ENCODE measurements at regions not wholly inside any gene's neighbourhood (a gene's known extent, or its start where the extent isn't known, plus 50 kb on each side); places are given as distances from the start of the nearest gene placed in this dataset.
A peak's percentile ranks its signal among the peaks of the same experiment; 100 is the strongest.

- no peaks in the 10 kb centered on the region for H3K9me3 ChIP-seq
- H3K4me3 ChIP-seq: no peak overlapping the region
- no peak for DNase-seq
- no peaks in the 10 kb centered on the region for H3K27me3 ChIP-seq
- no peaks in the 10 kb centered on the region for H3K36me3 ChIP-seq
Measured at GRCh38 chr2:175450029-175450760, 268.7 kb upstream of the ATP5MC3 start.

GRCh38 chr2:175449616-175450015, 268.1 kb upstream of the ATP5MC3 start:
- no peak for DNase-seq
- Histone ChIP-seq H3K4me3 (no peak overlapping the region), H3K27me3 (no peaks in the 10 kb centered on the region), H3K9me3 (no peaks in the 10 kb centered on the region), H3K36me3 (no peaks in the 10 kb centered on the region)

- Histone ChIP-seq H3K27me3 (no peaks in the 10 kb centered on the region), H3K4me3 (no peak overlapping the region), H3K9me3 (no peaks in the 10 kb centered on the region), H3K36me3 (no peaks in the 10 kb centered on the region)
- no peak for DNase-seq
Measured at GRCh38 chr2:175446201-175446600, 264.7 kb upstream of the ATP5MC3 start.

GRCh38 chr2:175445281-175445680, 263.8 kb upstream of the ATP5MC3 start:
- Histone ChIP-seq H3K36me3 (no peaks in the 10 kb centered on the region), H3K27me3 (no peaks in the 10 kb centered on the region), H3K4me3 (no peak overlapping the region), H3K9me3 (no peaks in the 10 kb centered on the region)
- no peak for DNase-seq

GRCh38 chr2:175442441-175442840, 260.9 kb upstream of the ATP5MC3 start:
- DNase-seq: no peak
- H3K4me3 ChIP-seq: no peak overlapping the region
- no peaks in the 10 kb centered on the region for H3K9me3 ChIP-seq
- no peaks in the 10 kb centered on the region for H3K27me3 ChIP-seq
- H3K36me3 ChIP-seq: no peaks in the 10 kb centered on the region

- H3K4me3 ChIP-seq: no peak overlapping the region
- no peak for DNase-seq
- H3K9me3 ChIP-seq: no peaks in the 10 kb centered on the region
- no peaks in the 10 kb centered on the region; the same call in 1 of the 2 replicates for H3K27me3 ChIP-seq
- H3K36me3 ChIP-seq: no peaks in the 10 kb centered on the region
Measured at GRCh38 chr2:175441181-175441761, 259.8 kb upstream of the ATP5MC3 start.

- Histone ChIP-seq H3K27me3 (no peaks in the 10 kb centered on the region; the same call in 1 of the 2 replicates), H3K9me3 (no peaks in the 10 kb centered on the region), H3K36me3 (no peaks in the 10 kb centered on the region), H3K4me3 (no peak overlapping the region)
- no peak for DNase-seq
Measured at GRCh38 chr2:175439416-175439815, 257.9 kb upstream of the ATP5MC3 start.

- Histone ChIP-seq H3K36me3 (no peaks in the 10 kb centered on the region), H3K4me3 (no peak overlapping the region), H3K27me3 (no peaks in the 10 kb centered on the region; the same call in 1 of the 2 replicates), H3K9me3 (no peaks in the 10 kb centered on the region)
- DNase-seq: no peak
Measured at GRCh38 chr2:175437167-175437566, 255.7 kb upstream of the ATP5MC3 start.

GRCh38 chr2:175436076-175436475, 254.6 kb upstream of the ATP5MC3 start:
- H3K9me3 ChIP-seq: no peaks in the 10 kb centered on the region
- H3K36me3 ChIP-seq: no peaks in the 10 kb centered on the region
- no peaks in the 10 kb centered on the region; the same call in 1 of the 2 replicates for H3K27me3 ChIP-seq
- DNase-seq: no peak
- no peak overlapping the region for H3K4me3 ChIP-seq

- H3K36me3 ChIP-seq: no peaks in the 10 kb centered on the region
- DNase-seq: no peak
- no peaks in the 10 kb centered on the region; the same call in 1 of the 2 replicates for H3K27me3 ChIP-seq
- no peaks in the 10 kb centered on the region for H3K9me3 ChIP-seq
- no peak overlapping the region for H3K4me3 ChIP-seq
Measured at GRCh38 chr2:175435012-175435411, 253.5 kb upstream of the ATP5MC3 start.

- H3K36me3 ChIP-seq: no peaks in the 10 kb centered on the region
- H3K4me3 ChIP-seq: no peak overlapping the region
- H3K27me3 ChIP-seq: no peaks in the 10 kb centered on the region; the same call in 1 of the 2 replicates
- DNase-seq: no peak
- no peaks in the 10 kb centered on the region for H3K9me3 ChIP-seq
Measured at GRCh38 chr2:175432793-175433192, 251.3 kb upstream of the ATP5MC3 start.

GRCh38 chr2:175432021-175432420, 250.5 kb upstream of the ATP5MC3 start:
- no peak for DNase-seq

GRCh38 chr2:175431101-175431946, 249.8 kb upstream of the ATP5MC3 start:
- no peaks in the 10 kb centered on the region for H3K27me3 ChIP-seq
- no peaks in the 10 kb centered on the region for H3K9me3 ChIP-seq
- H3K36me3 ChIP-seq: no peaks in the 10 kb centered on the region
- no peak for DNase-seq
- no peak overlapping the region for H3K4me3 ChIP-seq

More at GRCh38 chr2:175432021-175432420, 250.5 kb upstream of the ATP5MC3 start:
- H3K27me3 ChIP-seq: no peaks in the 10 kb centered on the region; the same call in 1 of the 2 replicates
- H3K4me3 ChIP-seq: no peak overlapping the region
- H3K36me3 ChIP-seq: no peaks in the 10 kb centered on the region
- H3K9me3 ChIP-seq: no peaks in the 10 kb centered on the region

GRCh38 chr2:175430236-175430635, 248.7 kb upstream of the ATP5MC3 start:
- H3K36me3 ChIP-seq: no peaks in the 10 kb centered on the region
- H3K9me3 ChIP-seq: no peaks in the 10 kb centered on the region
- H3K4me3 ChIP-seq: no peak overlapping the region
- H3K27me3 ChIP-seq: no peaks in the 10 kb centered on the region
- no peak for DNase-seq

GRCh38 chr2:175418224-175418835, 236.8 kb upstream of the ATP5MC3 start:
- no peaks in the 10 kb centered on the region for H3K27me3 ChIP-seq
- H3K36me3 ChIP-seq: no peaks in the 10 kb centered on the region
- H3K4me3 ChIP-seq: no peak overlapping the region
- no peak for DNase-seq
- no peaks in the 10 kb centered on the region for H3K9me3 ChIP-seq

GRCh38 chr2:175414882-175415487, 233.5 kb upstream of the ATP5MC3 start:
- DNase-seq: peak; percentile 80
- Histone ChIP-seq H3K27me3 (no peaks in the 10 kb centered on the region), H3K9me3 (no peaks in the 10 kb centered on the region), H3K36me3 (no peaks in the 10 kb centered on the region), H3K4me3 (0 out of 2 replicates have a peak overlapping the region, but pooled peaks have one; percentile 6)

Data from MG63 (cell line).